ENCODE measurements at regions not wholly inside any gene's neighbourhood (a gene's known extent, or its start where the extent isn't known, plus 50 kb on each side); places are given as distances from the start of the nearest gene placed in this dataset.

DNA sequence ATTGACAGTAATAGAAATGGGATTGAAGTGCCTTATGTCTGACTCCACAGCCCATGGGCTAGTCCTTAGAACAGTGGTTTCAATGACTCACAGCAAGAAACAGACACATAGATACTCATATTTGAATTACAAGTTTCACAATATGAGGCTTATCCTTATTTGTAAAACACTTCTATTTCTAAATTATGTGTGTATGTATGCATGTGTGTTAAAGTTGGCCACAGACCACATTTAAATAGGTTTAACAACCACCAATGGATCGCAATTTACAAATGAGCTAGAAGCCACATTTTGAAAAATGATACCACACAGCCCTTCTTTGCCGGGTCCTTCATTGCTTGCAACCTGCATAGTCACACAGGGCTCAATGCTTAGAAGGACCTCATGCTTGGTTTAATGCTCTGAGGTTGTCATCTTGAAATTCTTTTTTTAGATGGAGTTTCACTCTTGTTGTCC, 157.8 kb upstream of the PREP start:
- no peak overlapping the region for H3K27ac ChIP-seq
- ATAC-seq (no peak), DNase-seq (no peak)
- intact Hi-C loops (cut with DNase I) = no loop called here
- H3K36me3 ChIP-seq (ENCODE audit: insufficient read depth in 1 of 2, low read depth in 1 of 2) = no peaks in the 10 kb centered on the region
- H3K4me1 ChIP-seq = no peaks in the 10 kb centered on the region
- H3K27me3 ChIP-seq (ENCODE audit: insufficient read depth in 3 of 3, low read length in 2 of 3) = no peaks in the 10 kb centered on the region
- TF ChIP-seq, protein P1, sequence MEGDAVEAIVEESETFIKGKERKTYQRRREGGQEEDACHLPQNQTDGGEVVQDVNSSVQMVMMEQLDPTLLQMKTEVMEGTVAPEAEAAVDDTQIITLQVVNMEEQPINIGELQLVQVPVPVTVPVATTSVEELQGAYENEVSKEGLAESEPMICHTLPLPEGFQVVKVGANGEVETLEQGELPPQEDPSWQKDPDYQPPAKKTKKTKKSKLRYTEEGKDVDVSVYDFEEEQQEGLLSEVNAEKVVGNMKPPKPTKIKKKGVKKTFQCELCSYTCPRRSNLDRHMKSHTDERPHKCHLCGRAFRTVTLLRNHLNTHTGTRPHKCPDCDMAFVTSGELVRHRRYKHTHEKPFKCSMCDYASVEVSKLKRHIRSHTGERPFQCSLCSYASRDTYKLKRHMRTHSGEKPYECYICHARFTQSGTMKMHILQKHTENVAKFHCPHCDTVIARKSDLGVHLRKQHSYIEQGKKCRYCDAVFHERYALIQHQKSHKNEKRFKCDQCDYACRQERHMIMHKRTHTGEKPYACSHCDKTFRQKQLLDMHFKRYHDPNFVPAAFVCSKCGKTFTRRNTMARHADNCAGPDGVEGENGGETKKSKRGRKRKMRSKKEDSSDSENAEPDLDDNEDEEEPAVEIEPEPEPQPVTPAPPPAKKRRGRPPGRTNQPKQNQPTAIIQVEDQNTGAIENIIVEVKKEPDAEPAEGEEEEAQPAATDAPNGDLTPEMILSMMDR (IDR thresholded peaks at IDR 0.05) = no peak
- 77 to 87% (median 86%) methylated on average over 2 of the region's 2 CpGs for WGBS, 3 donors
- H3K9me3 ChIP-seq = no peaks in the 10 kb centered on the region
- no peak overlapping the region for H3K4me3 ChIP-seq

DNA sequence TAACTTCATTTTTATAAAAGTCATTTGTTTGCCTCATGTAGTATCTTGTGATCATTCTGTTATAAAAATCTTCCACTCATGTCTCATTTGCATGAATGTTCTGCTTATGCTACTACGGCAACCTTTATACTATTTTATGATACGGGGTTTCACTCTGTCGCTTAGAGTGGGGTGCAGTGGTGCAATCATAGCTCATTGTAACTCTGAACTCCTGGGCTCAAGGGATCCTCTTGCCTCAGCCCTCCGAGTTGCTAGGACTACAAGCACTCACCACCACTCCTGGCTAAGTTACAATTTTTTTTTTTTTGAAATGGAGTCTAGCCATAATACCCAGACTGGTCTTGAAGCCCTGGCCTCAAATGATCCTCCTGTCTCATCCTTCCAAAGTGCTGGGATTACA, 154.4 kb upstream of the PREP start:
- H3K27ac ChIP-seq = no peak overlapping the region
- TF ChIP-seq, protein P1 (IDR thresholded peaks at IDR 0.05) = no peak
- DNase-seq (no peak), ATAC-seq (no peak)
- intact Hi-C loops (cut with DNase I) = no loop called here
- 83 to 92% (median 86%) methylated on average over 4 of the region's 4 CpGs for WGBS, 3 donors
- H3K27me3 ChIP-seq (ENCODE audit: insufficient read depth in 3 of 3, low read length in 2 of 3) = no peaks in the 10 kb centered on the region
- H3K4me1 ChIP-seq = no peaks in the 10 kb centered on the region
- H3K36me3 ChIP-seq (ENCODE audit: insufficient read depth in 1 of 2, low read depth in 1 of 2) = no peaks in the 10 kb centered on the region
- H3K9me3 ChIP-seq = no peaks in the 10 kb centered on the region
- no peak overlapping the region for H3K4me3 ChIP-seq

DNA sequence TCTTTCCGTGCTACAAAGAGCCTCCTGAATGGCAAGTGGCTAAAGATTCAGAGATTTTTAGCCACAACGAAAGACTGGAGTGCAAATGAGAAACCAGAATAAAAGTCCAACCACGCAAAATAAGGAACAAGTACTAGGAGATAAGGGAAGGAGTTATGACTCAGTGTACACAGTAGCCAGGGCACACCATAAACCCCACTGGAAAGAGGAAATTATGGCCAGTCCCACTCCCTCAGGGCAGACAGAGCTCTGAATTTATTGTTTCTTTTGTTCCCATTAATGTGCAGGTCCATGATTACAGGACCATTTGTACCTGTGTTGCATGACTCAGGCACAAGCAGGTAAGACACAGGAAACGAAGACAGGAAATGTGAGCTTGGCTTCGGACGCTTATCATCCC, 150.3 kb upstream of the PREP start:
- 87 to 90% (median 87%) methylated on average over 6 of the region's 6 CpGs for WGBS, 3 donors
- ATAC-seq = no peak
- no peaks in the 10 kb centered on the region for H3K9me3 ChIP-seq
- DNase-seq = no peak
- no peaks in the 10 kb centered on the region for H3K36me3 ChIP-seq (ENCODE audit: insufficient read depth in 1 of 2, low read depth in 1 of 2)
- intact Hi-C loops (cut with DNase I) = no loop called here
- H3K4me3 ChIP-seq = no peak overlapping the region
- no peaks in the 10 kb centered on the region for H3K4me1 ChIP-seq
- H3K27ac ChIP-seq = no peak overlapping the region
- TF ChIP-seq, protein P1 (IDR thresholded peaks at IDR 0.05) = no peak
- no peaks in the 10 kb centered on the region for H3K27me3 ChIP-seq (ENCODE audit: insufficient read depth in 3 of 3, low read length in 2 of 3)

DNA sequence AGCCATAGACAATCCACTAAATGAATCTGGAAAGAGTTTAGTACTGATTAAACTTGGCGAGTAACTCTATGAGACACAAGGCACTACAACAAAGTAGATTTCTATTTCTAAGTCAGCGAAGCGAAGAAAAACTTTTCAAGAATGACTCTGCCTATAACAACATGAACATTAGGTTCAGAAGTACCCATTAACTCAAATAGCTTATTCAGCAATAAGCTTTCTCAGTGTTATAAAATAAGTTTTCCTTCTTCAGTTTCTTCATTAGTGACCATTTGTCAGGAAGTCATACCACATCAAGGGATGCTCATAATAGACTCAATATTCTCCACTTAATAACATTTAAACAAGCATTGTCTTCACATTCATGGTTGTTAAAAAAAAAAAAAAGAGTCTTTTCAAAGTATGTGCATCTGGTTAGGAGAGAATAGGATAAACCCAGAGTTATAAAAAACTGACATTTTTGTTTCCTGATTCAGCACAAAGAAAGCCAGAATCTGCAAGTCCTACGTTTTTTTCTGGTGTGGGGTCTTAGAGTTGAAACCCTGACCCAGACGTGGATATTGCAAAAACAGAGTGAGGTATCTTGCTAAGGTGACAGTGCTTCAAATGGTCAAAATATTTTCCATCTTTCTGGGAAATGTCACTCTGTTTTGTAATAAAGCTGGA, 148.2 kb upstream of the PREP start:
- Histone ChIP-seq H3K4me3 (no peak overlapping the region), H3K36me3 (ENCODE audit: insufficient read depth in 1 of 2, low read depth in 1 of 2) (no peaks in the 10 kb centered on the region), H3K9me3 (no peaks in the 10 kb centered on the region), H3K27me3 (ENCODE audit: insufficient read depth in 3 of 3, low read length in 2 of 3) (no peaks in the 10 kb centered on the region), H3K27ac (no peak overlapping the region), H3K4me1 (no peaks in the 10 kb centered on the region)
- TF ChIP-seq, protein P1 (IDR thresholded peaks at IDR 0.05) = no peak
- 74 to 78% (median 74%) methylated on average over 5 of the region's 5 CpGs for WGBS, 3 donors
- ATAC-seq = no peak
- intact Hi-C loops (cut with DNase I) = no loop called here
- no peak for DNase-seq

DNA sequence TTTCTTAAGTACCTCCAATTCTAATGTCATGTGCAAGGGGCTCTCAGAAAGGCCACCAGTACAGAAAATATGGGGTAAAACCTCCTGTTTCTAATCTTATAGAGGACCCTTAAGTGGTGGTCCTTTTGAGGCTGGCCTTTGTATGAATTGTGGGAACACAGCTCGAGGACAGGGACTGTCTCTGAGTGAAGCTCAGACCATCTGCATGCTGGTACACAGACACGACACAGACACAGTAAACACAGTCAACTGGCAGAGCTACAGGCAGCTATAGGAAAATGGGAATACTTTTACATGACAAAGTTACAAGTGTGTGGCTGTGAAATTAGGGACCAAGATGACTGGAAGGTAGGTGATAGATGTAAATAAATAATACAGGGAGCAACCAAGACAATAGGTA, 143.9 kb upstream of the PREP start:
- DNase-seq (no peak), ATAC-seq (no peak)
- Histone ChIP-seq H3K4me3 (no peak overlapping the region), H3K27ac (no peak overlapping the region), H3K36me3 (ENCODE audit: insufficient read depth in 1 of 2, low read depth in 1 of 2) (no peaks in the 10 kb centered on the region), H3K4me1 (no peaks in the 10 kb centered on the region), H3K27me3 (ENCODE audit: insufficient read depth in 3 of 3, low read length in 2 of 3) (no peaks in the 10 kb centered on the region), H3K9me3 (no peaks in the 10 kb centered on the region)
- TF ChIP-seq, protein P1 (IDR thresholded peaks at IDR 0.05) = no peak
- 63 to 70% (median 67%) methylated on average over 2 of the region's 2 CpGs for WGBS, 3 donors
- intact Hi-C loops (cut with DNase I) = no loop called here

Data from psoas muscle (tissue), 7 donors.